GM18508 (cell line): ENCODE measurements at regions not wholly inside any gene's neighbourhood (a gene's known extent, or its start where the extent isn't known, plus 50 kb on each side); places are given as distances from the start of the nearest gene placed in this dataset.

Source experiments
- ATAC-seq: cut with Tn5 transposase; IDR thresholded peaks from one replicate; pipeline ENCODE4 v1.9.1; 2021; ENCODE audit warnings: moderate number of reproducible peaks; ENCODE audit not compliant: insufficient read depth, unreplicated experiment

DNA sequence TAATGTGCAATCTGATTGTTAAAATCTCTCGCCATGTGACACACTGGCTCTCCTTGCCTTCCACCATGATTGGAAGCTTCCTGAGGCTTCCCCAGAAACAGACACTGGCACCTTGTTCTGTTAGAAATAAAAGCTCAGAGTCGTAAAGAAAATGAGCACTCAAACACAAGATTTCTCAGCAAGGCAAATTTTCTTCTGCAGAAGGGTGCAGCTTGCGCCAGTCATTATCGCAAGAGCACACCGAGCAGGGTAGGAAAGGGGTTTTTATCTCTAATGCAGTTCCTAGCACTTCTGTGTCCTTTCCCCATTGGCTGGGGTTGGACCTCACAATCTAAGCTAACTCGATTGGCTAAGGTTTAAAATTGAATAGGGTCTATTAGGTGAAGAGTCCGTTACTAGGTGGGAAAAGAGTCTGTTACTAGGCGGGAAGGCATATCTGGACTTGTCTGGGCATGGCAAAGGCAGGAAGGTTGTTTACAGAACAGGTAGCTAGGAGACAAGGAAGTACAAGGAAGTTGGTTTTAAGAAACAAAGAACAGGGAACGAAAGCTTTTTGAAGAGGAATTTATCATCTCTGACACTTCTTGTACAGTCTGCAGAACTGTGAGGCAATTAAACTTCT, 62.6 kb upstream of the BICD1 start:
- ATAC-seq, result no peak

GRCh38 chr12:32047357-32048212, 59.1 kb upstream of the BICD1 start:
- ATAC-seq, result no peak

DNA sequence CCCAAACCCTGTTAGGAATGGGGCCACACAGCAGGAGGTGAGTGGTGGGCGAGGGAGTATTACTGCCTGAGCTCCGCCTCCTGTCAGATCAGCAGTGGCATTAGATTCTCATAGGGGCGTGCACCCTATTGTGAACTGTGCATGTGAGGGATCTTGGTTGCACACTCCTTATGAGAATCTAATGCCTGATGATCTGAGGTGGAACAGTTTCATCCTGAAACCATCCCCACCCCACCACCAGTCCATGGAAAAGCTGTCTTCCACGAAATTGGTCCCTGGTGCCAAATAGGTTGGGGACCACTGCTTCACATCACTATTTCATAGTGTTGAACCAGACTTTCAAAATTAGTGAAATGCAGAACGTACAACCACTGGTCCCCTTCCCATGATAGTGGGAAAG, 57.9 kb upstream of the BICD1 start:
- ATAC-seq, result no peak

- no peak for ATAC-seq
Measured at GRCh38 chr12:32049956-32050355, 56.7 kb upstream of the BICD1 start.

DNA sequence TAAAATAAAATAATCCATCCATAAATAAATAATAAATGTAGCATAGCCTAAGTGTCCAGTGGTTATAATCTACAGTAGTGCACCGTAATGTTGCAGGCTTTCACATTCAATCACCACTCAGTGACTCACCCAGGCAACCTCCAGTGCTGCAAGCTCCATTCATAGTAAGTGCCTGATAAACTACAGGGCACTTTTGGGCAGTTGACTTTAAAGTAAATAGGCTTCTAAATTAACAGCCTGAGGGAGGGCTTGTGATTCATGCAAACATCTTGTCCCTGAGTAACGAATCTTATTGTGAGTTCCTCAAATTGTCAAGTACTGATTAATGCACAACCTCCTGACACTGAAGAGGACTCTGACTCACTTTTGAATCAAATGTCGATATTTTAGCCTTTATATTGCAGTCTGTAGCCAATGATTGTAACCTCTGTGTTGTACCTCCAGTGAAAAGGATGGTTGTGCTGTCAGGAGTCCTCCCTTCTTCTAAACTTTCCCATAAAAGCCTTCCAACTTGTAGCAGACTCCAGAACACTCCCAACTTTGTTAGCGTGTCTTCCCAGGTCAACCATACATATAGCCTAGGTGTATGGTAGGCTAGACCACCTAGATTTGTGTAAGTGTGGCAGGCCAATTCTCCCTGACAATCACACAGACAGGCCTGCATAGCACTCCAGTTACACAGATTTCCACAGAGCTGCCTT, 55.0 kb upstream of the BICD1 start:
- no peak for ATAC-seq

- no peak for ATAC-seq
Measured at GRCh38 chr12:32052212-32052713, 54.4 kb upstream of the BICD1 start.

GRCh38 chr12:32053881-32054624, 52.6 kb upstream of the BICD1 start:
- ATAC-seq, result no peak
